ENCODE measurements at regions not wholly inside any gene's neighbourhood (a gene's known extent, or its start where the extent isn't known, plus 50 kb on each side); places are given as distances from the start of the nearest gene placed in this dataset.

- no peak overlapping the region for H2AFZ ChIP-seq (ENCODE audit: insufficient read depth, low read depth, low read length, poor library complexity, severe bottlenecking)
- no peak for DNase-seq
- no peaks in the 10 kb centered on the region for H3K4me1 ChIP-seq (ENCODE audit: control insufficient read depth in 1 of 2, insufficient read depth in 2 of 2, low read length in 2 of 2)
- H3K9me3 ChIP-seq (replicated peaks in 1 of 2; ENCODE audit: control insufficient read depth in 1 of 2, insufficient read depth in 1 of 2, low read length in 2 of 2), result no peaks in the 10 kb centered on the region
- no peaks in the 10 kb centered on the region for H3K4me1 Mint-ChIP-seq
- intact Hi-C loops (cut with micrococcal nuclease), result no loop called here
- no peaks in the 10 kb centered on the region for H3K27me3 ChIP-seq (ENCODE audit: control insufficient read depth in 2 of 2, insufficient read depth in 2 of 2, low read length in 2 of 2)
- H3K79me2 ChIP-seq (ENCODE audit: insufficient read depth, low read length), result no peaks in the 10 kb centered on the region
- no peaks in the 10 kb centered on the region for H3K36me3 ChIP-seq (replicated peaks in 1 of 2; ENCODE audit: control insufficient read depth in 1 of 2, insufficient read depth in 2 of 2, low read length in 2 of 2)
- H3K9me3 Mint-ChIP-seq, result peaks cover 0 to 4% (median 0%) of the 10 kb centered on the region in 7 donors
- no peak overlapping the region for H3K9ac ChIP-seq (ENCODE audit: insufficient read depth, low read length, poor library complexity, severe bottlenecking)
- H3K4me3 ChIP-seq (replicated peaks in 1 of 3; ENCODE audit: low read depth in 2 of 3, low read length in 3 of 3), result no peak overlapping the region
- H3K27me3 Mint-ChIP-seq (ENCODE audit: low read depth in 3 of 3), result peaks cover 0 to 2% (median 0%) of the 10 kb centered on the region in 3 donors
- H3K27ac ChIP-seq (ENCODE audit: low read depth in 1 of 2, low read length in 2 of 2), result no peak overlapping the region
- H3K27ac Mint-ChIP-seq, result no peak overlapping the region
- TF ChIP-seq CTCF (IDR thresholded peaks at IDR 0.05), result no peak
- H3K4me3 Mint-ChIP-seq, result no peak overlapping the region
- no peak overlapping the region for H3K4me2 ChIP-seq (replicated peaks; ENCODE audit: extremely low read depth, low read length, poor library complexity, severe bottlenecking)
- no peaks in the 10 kb centered on the region for H4K20me1 ChIP-seq (ENCODE audit: insufficient read depth, low read length)
- no peaks in the 10 kb centered on the region for H3K36me3 Mint-ChIP-seq
- 90% methylated on average over 4 of the region's 7 CpGs for WGBS (ENCODE audit: insufficient coverage)
Measured at GRCh38 chr6:85163156-85164080, 286.5 kb upstream of the NT5E start.

GRCh38 chr6:85157311-85157710 is 292.6 kb upstream of the NT5E start:
- no peak for TF ChIP-seq CTCF (IDR thresholded peaks at IDR 0.05)
- Mint-ChIP-seq H3K27ac (no peak overlapping the region), H3K4me3 (no peak overlapping the region), H3K9me3 (peaks cover 0 to 4% (median 0%) of the 10 kb centered on the region in 7 donors), H3K4me1 (no peaks in the 10 kb centered on the region), H3K27me3 (ENCODE audit: low read depth in 3 of 3) (no peaks in the 10 kb centered on the region), H3K36me3 (no peaks in the 10 kb centered on the region)
- H3K9me3 ChIP-seq (replicated peaks in 1 of 2; ENCODE audit: control insufficient read depth in 1 of 2, insufficient read depth in 1 of 2, low read length in 2 of 2), result no peaks in the 10 kb centered on the region
- H4K20me1 ChIP-seq (ENCODE audit: insufficient read depth, low read length), result no peaks in the 10 kb centered on the region
- no peak overlapping the region for H3K27ac ChIP-seq (ENCODE audit: low read depth in 1 of 2, low read length in 2 of 2)
- no peaks in the 10 kb centered on the region for H3K4me1 ChIP-seq (ENCODE audit: control insufficient read depth in 1 of 2, insufficient read depth in 2 of 2, low read length in 2 of 2)
- WGBS (ENCODE audit: insufficient coverage), result no CpG with 5 or more reads among the region's 2 CpGs
- H3K79me2 ChIP-seq (ENCODE audit: insufficient read depth, low read length), result no peaks in the 10 kb centered on the region
- no peak overlapping the region for H3K4me3 ChIP-seq (replicated peaks in 1 of 3; ENCODE audit: low read depth in 2 of 3, low read length in 3 of 3)
- DNase-seq, result no peak
- no peak overlapping the region for H2AFZ ChIP-seq (ENCODE audit: insufficient read depth, low read depth, low read length, poor library complexity, severe bottlenecking)
- H3K36me3 ChIP-seq (replicated peaks in 1 of 2; ENCODE audit: control insufficient read depth in 1 of 2, insufficient read depth in 2 of 2, low read length in 2 of 2), result no peaks in the 10 kb centered on the region
- H3K9ac ChIP-seq (ENCODE audit: insufficient read depth, low read length, poor library complexity, severe bottlenecking), result no peak overlapping the region
- H3K27me3 ChIP-seq (ENCODE audit: control insufficient read depth in 2 of 2, insufficient read depth in 2 of 2, low read length in 2 of 2), result no peaks in the 10 kb centered on the region
- intact Hi-C loops (cut with micrococcal nuclease), result no loop called here
- H3K4me2 ChIP-seq (replicated peaks; ENCODE audit: extremely low read depth, low read length, poor library complexity, severe bottlenecking), result no peak overlapping the region

Data from CD14-positive monocyte (primary cell).